ENCODE measurements at regions not wholly inside any gene's neighbourhood (a gene's known extent, or its start where the extent isn't known, plus 50 kb on each side); places are given as distances from the start of the nearest gene placed in this dataset.

DNA sequence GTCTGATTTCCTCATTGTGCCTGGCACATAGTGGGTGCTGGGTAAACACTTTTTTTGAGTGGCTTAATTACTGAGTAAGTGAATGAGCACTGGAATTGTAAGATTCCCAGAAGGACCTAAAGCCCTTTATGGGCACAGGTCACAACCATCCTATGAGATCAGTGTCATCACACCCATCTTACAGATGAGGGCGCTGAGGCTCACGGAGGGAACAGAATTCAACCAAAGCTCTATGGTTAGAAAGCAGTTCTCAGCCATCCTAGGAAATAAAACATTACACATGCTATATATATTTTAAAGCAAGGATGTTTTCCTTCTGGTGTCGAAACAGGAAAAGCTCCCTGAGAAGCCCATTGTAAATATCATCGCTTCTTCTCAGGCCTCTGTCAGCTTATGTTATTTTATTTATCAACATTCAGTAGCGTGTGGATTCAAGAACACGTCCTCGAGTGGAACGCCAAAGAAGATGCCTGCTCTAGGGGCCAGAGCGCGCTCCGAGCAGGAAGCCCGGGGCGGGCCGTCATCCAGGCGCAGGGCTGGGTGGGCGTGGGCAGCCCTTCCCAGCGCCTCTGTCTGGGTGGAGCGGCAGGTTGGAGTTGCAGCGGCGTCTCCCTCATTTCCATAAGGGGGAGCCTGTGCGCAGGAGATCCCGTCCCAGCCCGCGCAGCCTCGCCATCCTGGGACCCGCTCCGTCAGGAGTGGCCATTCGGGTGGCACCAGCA, 155.8 kb upstream of the SMIM23 start:
- TF ChIP-seq, protein P1, sequence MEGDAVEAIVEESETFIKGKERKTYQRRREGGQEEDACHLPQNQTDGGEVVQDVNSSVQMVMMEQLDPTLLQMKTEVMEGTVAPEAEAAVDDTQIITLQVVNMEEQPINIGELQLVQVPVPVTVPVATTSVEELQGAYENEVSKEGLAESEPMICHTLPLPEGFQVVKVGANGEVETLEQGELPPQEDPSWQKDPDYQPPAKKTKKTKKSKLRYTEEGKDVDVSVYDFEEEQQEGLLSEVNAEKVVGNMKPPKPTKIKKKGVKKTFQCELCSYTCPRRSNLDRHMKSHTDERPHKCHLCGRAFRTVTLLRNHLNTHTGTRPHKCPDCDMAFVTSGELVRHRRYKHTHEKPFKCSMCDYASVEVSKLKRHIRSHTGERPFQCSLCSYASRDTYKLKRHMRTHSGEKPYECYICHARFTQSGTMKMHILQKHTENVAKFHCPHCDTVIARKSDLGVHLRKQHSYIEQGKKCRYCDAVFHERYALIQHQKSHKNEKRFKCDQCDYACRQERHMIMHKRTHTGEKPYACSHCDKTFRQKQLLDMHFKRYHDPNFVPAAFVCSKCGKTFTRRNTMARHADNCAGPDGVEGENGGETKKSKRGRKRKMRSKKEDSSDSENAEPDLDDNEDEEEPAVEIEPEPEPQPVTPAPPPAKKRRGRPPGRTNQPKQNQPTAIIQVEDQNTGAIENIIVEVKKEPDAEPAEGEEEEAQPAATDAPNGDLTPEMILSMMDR (IDR thresholded peaks at IDR 0.05; ENCODE audit: low read depth, low read length) = no peak; the same call in 1 of the 2 replicates
- no peak for TF ChIP-seq EZH2phosphoT487 (IDR thresholded peaks at IDR 0.05; ENCODE audit: low read depth)
